NCI-H1694 (cell line): ENCODE measurements at regions not wholly inside any gene's neighbourhood (a gene's known extent, or its start where the extent isn't known, plus 50 kb on each side); places are given as distances from the start of the nearest gene placed in this dataset.
A peak's percentile ranks its signal among the peaks of the same experiment; 100 is the strongest.
"Not testable (repeated sequence)": the region's sequence is repeated elsewhere in the genome, so short reads cannot be mapped to it uniquely, and the experiment has no call there.

ENCODE experiments used
- DNase-seq: peaks from one replicate; lab custom pipeline; 2025; lab: John Stamatoyannopoulos, UW

DNA sequence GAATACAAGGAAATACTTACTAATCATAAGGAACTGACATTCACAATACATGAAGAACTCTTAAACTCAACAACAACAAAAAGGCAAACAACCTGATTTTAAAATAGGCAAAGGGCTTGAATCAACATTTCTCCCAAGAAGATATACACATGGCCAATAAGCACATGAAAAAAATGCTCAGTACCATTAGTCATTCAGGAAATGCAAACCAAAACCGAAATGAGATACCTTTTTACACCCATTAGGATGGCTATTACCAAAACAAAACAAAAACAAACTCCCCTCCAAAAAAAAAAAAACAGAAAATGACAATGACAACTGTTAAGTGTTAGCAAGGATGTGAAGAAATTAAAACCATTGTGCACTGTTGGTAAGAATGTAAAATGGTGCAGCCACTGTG lies 104.1 kb upstream of the ZNF462 start:
- no peak for DNase-seq

GRCh38 chr9:106761493-106761892 lies 101.5 kb upstream of the ZNF462 start:
- DNase-seq, result no peak

GRCh38 chr9:106766616-106767015 lies 96.3 kb upstream of the ZNF462 start:
- DNase-seq, result no peak

DNA sequence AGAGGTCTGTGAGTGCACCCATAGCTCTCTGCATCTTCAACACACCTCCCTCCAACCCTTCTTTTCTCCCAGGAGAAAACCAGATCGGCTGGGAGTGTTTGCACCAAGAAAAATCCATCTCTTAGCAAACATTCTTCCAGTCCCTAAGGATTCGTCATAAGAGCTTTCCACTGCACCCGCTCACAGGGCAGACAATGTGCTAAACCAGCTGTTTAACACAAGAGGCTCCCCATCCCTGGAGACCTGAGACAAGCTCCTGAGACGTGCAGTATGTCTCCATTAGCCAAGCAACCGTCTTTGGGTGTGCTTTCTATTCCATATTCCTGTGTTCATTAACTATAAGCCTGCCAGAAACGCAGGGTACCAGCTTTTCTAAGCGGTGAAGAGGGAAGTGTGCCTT lies 93.6 kb upstream of the ZNF462 start:
- DNase-seq, result no peak

DNA sequence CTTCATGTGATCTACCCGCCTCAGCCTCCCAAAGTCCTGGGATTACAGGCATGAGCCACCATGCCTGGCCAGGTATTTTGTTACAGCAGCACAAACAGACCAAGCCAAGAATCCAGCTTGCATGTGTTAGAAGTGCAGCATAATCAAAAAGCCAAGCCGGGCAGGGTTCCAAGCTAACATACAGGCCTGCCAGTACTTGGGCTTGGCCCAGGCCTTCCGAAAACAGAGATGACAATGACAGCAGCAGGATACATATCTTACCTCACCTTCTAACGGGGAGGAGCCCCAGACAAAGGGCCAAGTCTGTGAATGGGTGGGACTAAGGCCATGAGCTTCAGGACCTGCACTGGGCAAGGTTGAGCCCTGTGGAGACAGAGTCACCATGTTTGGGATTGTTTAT lies 91.4 kb upstream of the ZNF462 start:
- DNase-seq, result peak; percentile 8

- no peak for DNase-seq
Measured at GRCh38 chr9:106772523-106773290, 90.3 kb upstream of the ZNF462 start.

- DNase-seq, result no peak
Measured at GRCh38 chr9:106773750-106774149, 89.2 kb upstream of the ZNF462 start.

- no peak for DNase-seq
Measured at GRCh38 chr9:106775960-106776359, 87.0 kb upstream of the ZNF462 start.

GRCh38 chr9:106779796-106780195 lies 83.2 kb upstream of the ZNF462 start:
- no peak for DNase-seq

GRCh38 chr9:106783121-106783520 lies 79.8 kb upstream of the ZNF462 start:
- no peak for DNase-seq

- no peak for DNase-seq
Measured at GRCh38 chr9:106784076-106784475, 78.9 kb upstream of the ZNF462 start.

DNA sequence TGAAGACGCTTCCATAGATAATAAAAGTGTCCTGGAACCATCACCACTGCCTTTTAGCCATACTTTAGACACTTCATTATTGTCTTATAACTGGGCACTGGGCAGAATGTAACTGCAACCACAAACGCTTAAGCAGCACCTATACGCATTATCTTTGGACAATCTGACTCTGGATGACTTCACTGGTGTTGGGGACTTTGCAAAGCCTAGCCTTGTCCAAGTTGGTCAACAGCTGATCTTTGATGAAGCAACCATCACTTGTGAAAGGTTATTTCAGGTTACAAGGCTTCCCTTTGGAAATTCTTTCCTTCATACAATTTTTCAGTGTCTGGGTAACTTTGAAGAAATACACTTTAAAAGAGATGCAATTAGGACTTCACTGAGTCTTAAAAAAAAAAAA lies 77.8 kb upstream of the ZNF462 start:
- DNase-seq, result no peak

- DNase-seq, result not testable (repeated sequence)
Measured at GRCh38 chr9:106788021-106788420, 74.9 kb upstream of the ZNF462 start.

DNA sequence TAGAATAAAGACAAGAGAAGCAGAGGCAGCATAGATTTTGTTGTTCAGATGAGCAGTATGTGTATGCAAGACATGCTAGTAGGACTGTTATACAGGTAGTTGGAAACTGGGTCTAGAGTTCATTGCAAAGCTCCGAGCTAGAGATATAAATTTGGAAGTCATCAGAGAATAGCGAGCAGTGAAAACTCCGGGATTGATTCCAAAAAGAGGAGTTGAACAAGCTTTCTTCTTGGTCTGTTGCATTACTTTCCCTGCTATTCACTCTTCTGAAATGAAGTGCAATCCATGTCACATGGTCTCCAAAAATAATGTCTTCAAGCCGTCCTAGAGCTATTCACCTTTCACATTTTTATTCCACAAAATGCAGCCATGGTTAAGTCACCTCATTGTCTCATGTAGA lies 67.9 kb upstream of the ZNF462 start:
- DNase-seq, result no peak

GRCh38 chr9:106796771-106797170 lies 66.2 kb upstream of the ZNF462 start:
- DNase-seq, result no peak

DNA sequence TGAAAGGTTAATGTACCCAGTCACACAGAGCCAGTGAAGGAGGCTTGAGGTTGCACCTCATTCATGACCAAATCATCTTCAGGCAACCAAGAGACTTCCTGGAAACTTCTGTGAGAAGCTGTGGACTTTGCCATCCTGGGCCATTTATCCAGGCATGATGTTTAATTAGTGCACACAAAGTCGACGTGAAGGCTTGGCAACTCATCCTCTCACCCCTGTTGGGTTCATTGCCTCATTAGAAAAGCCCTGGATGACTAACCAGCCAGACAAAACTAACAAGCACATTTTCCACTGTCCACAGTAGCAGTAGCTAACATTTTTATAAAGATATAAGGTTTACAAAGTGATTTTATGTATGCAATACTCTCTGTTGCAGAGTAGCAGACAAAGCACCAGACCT lies 65.7 kb upstream of the ZNF462 start:
- DNase-seq, result no peak

GRCh38 chr9:106798016-106798799 lies 64.8 kb upstream of the ZNF462 start:
- DNase-seq, result no peak

DNA sequence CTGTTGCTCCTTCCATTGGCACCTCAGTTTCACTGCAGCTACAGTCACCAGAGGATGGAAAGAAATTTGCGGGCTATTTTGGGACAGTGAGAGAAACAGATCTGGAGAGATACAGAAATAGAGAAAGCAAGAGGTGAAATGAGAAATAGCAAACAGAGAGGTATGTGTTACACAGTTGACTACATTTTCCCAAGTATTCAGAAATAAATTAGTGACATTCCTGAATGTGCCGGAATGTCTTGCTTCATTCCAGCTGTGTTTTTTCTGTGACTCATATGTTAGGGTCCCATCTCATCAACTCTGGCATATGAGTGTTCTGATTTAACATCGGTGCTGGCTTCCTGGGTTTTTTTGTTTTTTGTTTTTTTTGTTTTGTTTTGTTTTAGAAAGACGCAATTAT lies 63.8 kb upstream of the ZNF462 start:
- DNase-seq, result no peak

DNA sequence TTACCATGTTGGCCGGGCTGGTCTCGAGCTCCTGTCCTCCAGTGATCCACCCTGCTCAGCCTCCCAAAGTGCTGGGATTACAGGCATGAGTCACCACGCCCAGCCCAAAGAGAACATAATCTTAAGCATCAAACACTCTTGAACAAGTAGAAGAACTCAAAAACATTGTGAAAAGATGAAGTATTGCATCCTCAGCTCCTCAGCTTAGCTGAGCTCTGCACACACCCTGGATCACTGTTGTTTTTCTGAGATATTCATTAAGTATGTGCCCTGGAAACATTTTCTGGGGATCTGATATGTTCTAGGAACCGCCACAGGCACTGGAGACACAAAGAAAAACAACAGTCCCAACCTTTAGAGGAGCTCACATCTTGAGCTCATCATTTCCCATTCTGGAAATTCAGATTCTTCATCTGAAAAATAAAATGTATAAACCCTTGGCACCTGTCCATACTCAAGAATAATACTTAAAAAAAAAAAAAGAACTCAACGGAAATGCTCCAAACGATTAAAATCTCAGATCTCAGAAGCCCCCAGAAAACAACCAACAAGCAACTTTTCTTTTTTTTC lies 62.2 kb upstream of the ZNF462 start:
- no peak for DNase-seq

GRCh38 chr9:106801816-106802215 lies 61.1 kb upstream of the ZNF462 start:
- no peak for DNase-seq
